ENCODE measurements at regions not wholly inside any gene's neighbourhood (a gene's known extent, or its start where the extent isn't known, plus 50 kb on each side); places are given as distances from the start of the nearest gene placed in this dataset.
"Not testable (repeated sequence)": the region's sequence is repeated elsewhere in the genome, so short reads cannot be mapped to it uniquely, and the experiment has no call there.

GRCh38 chr2:184041077-184041476 lies 557.3 kb upstream of the ZNF804A start:
- H3K4me3 ChIP-seq (ENCODE audit: low read depth, low read length): no peak overlapping the region
- no peak for DNase-seq (ENCODE audit: low read depth)
- TF ChIP-seq CTCF (conservative IDR thresholded peaks at IDR 0.05; ENCODE audit: low read depth, low read length): no peak

DNA sequence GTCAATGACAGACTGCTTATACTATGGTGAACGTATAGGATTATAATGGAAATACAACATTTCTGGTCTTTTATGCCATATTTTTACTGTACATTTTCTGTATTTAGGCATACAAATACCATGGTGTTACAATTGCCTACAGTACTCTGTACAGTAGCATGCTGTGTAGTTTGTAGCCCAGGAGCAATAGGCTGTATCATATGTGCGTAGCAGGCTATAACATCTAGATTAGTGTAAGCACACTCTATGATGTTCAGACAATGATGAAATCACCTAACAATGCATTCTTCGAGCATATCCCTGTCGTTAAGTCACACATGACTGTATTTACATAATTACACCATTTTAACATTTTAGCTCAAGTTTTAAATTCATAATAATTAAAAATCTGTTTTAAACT lies 556.6 kb upstream of the ZNF804A start:
- no peak for DNase-seq (ENCODE audit: low read depth)
- H3K4me3 ChIP-seq (ENCODE audit: low read depth, low read length): no peak overlapping the region
- no peak for TF ChIP-seq CTCF (conservative IDR thresholded peaks at IDR 0.05; ENCODE audit: low read depth, low read length)

DNA sequence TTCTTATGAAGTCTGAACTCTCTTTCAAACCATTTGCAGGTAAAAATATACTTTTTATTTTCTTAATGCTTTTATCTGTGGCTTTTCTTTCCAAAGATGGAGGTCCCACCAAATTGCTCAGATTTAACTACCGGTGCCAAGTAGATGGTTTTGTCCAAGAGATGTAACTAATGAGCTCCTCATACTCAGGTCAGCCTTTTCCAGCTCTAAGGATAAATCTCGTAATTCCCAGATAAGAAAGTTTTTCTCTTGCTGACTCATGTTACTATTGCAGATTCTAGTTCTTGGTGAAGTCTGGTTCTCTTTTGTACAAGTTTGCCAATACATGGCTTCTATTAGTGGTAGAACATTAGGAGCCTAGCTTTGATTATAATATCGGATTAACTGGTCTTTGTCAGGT lies 550.8 kb upstream of the ZNF804A start:
- H3K4me3 ChIP-seq (ENCODE audit: low read depth, low read length): no peak overlapping the region
- no peak for TF ChIP-seq CTCF (conservative IDR thresholded peaks at IDR 0.05; ENCODE audit: low read depth, low read length)
- no peak for DNase-seq (ENCODE audit: low read depth)

- no peak overlapping the region for H3K4me3 ChIP-seq (ENCODE audit: low read depth, low read length)
- TF ChIP-seq CTCF (conservative IDR thresholded peaks at IDR 0.05; ENCODE audit: low read depth, low read length): no peak
- DNase-seq (ENCODE audit: low read depth): no peak
Measured at GRCh38 chr2:184049566-184049965, 548.8 kb upstream of the ZNF804A start.

DNA sequence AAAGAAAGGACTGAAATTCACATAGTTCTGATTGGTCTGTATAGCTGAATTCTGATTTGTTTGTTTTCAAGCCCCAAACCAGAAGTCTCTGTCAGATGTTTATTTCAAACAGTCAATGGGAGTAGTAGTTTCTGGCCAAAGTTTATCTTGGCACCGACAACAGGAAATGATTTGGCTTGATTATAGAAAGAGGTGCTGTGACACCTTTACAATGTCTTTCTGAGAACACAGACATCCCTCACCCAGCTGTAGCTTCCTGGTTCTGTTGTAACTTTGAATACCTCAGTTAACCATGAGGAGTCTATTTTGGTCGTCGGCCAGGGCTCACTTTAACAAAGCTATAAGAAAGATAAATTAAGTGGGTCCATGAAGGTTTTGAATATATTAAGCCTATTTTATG lies 545.0 kb upstream of the ZNF804A start:
- DNase-seq (ENCODE audit: low read depth): no peak
- no peak for TF ChIP-seq CTCF (conservative IDR thresholded peaks at IDR 0.05; ENCODE audit: low read depth, low read length)
- H3K4me3 ChIP-seq (ENCODE audit: low read depth, low read length): no peak overlapping the region

- DNase-seq (ENCODE audit: low read depth); H3K4me3 ChIP-seq (ENCODE audit: low read depth, low read length): not testable (repeated sequence)
Measured at GRCh38 chr2:184054419-184054818, 543.9 kb upstream of the ZNF804A start.

- no peak for DNase-seq (ENCODE audit: low read depth)
- H3K4me3 ChIP-seq (ENCODE audit: low read depth, low read length): no peak overlapping the region
- no peak for TF ChIP-seq CTCF (conservative IDR thresholded peaks at IDR 0.05; ENCODE audit: low read depth, low read length)
Measured at GRCh38 chr2:184057910-184058309, 540.4 kb upstream of the ZNF804A start.

- not testable (repeated sequence) for DNase-seq (ENCODE audit: low read depth); H3K4me3 ChIP-seq (ENCODE audit: low read depth, low read length)
Measured at GRCh38 chr2:184060268-184060667, 538.1 kb upstream of the ZNF804A start.

Data from epithelial cell of proximal tubule (primary cell).